ENCODE measurements at regions not wholly inside any gene's neighbourhood (a gene's known extent, or its start where the extent isn't known, plus 50 kb on each side); places are given as distances from the start of the nearest gene placed in this dataset.

DNA sequence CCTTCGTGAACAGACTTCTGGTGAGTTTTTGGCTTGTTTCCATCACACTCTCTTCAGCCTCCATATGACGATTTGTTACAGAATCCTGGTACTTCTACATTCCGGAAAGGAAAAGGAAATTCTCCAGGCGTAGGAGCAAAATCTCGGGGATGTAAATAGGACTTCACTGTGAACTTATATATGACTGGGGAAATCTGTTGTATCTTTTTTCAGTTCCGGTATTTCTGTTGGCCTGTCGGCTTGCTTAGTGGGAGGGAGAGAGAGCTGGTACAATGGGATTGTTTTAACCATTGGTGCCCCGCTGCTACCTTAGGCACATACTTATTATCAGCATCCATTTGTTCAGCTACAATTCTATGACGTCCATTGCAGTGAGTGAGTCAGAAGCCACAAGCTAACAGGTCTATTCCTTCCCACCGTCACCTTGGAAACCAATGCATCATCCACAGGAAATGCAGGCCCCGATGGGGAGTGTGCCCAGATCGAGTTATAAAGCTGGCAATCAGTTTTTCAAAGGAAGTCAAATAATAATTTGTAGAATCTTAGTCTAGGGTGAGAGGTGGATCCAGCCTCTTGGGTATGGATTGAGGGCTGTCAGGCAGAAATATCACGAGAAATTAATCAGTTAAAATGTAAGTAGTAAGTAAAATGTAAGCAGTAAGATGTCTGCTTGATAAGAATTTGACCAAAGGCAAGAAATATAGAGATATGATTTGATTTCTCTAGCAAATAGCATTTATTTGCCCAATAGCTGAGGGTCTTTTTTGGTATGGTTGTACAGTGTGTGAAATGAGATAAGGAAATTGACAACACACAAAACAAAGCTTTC, 92.0 kb upstream of the MKLN1 start:
- FAIRE-seq, result no peak

DNA sequence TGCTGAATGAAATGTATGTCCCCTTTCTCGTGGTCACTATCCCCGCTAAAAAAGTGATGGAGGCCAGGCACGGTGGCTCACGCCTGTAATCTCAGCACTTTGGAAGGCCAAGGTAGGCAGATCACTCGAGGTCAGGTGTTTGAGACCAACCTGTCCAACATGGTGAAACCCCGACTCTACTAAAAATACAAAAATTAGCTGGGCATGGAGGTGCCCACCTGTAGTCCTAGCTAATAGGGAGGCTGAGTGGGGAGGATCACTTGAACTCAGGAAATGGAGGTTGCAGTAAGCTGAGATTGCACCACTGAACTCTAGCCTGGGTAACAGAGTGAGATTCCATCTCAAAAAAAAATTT, 91.4 kb upstream of the MKLN1 start:
- FAIRE-seq, result no peak

DNA sequence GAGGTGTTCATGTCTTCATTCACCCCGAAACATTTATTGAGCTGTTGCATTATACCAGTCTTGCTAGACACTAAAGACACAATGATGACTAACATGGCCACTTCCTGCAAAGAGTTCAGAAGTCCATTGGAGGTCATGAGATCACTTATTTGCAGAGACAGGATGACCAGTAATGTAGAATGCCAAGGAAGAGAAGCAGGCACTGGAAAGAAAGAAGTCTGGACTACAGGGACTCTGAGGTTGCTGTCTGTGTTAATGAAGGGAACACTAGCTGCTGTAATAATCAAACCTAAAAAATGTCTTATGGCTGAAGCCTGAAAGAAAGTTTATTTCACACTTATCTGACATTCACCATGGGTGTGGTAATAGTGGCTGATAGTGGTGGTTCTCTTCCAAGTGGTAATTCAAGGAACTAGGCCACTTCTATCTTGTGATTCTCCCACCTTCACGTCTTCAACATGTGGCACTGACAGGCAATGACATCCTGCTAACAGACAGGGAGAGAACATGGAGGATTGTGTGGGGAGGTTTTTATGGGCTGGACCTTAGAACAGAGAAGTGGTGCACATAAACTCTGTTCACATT, 89.2 kb upstream of the MKLN1 start:
- FAIRE-seq, result no peak

DNA sequence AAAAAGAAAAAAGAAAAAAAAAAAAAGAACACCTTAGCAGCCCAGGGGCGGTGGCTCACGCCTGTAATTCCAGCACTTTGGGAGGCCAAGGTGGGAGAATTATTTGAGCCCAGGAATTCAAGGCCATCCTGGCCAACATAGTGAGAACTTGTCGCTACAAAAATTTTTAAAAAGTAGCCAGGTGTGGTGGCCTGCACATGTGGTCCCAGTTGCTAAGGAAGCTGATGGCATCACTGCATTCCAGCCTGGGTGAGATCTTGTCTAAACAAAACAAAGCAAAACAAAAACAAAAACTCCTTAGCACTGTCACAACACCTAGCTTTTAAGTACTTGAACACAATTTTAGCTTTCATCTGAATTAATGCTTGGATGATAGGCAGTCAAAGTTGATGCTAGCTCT, 86.3 kb upstream of the MKLN1 start:
- FAIRE-seq, result no peak

DNA sequence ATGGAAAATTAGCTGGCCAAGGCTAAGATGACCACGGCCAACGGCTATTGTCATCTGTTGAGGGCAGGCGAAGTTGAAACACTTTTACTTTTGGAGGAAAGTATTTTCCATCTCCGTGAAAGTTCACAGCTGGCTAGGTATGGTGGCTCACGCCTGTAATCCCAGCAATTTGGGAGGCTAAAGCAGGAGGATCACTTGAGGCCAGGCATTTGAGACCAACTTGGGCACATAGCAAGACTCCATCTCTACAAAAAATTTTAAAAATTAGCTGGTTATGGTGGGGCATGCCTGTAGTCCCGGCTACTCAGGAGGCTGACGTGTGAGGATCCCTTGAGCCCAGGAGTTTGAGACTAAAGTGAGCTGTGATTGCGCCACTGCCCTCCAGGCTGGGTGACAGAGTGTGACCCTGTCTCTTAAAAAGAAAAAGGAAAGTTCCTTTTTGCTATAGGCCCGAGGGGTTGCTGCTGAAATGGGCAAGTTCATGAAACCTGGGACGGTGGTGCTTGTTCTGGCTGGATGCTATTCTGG, 85.5 kb upstream of the MKLN1 start:
- no peak for FAIRE-seq

- FAIRE-seq, result no peak
These were observed 83.3 kb upstream of the MKLN1 start for GRCh38 chr7:131244259-131244852.

GRCh38 chr7:131249003-131249402, 78.7 kb upstream of the MKLN1 start:
- no peak for FAIRE-seq

DNA sequence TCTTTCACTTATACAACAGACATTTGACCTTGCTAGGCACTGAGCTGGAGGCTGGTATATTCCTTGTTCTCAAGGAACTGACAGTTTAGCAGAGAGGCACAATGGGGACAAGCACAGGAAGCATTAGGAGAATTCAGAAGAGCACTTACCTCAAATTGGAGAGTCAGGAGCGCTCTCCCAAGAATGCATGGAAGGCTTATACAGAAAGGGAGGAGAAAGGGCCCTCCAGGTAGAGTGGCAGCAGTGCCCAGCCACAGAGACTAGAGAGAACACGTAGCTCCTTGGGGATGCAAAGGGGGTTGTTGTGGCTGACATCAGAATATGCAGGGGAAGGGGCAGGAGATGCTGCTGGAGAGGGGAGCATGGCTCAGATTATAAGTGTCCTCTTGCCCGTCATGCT, 78.2 kb upstream of the MKLN1 start:
- FAIRE-seq, result no peak

DNA sequence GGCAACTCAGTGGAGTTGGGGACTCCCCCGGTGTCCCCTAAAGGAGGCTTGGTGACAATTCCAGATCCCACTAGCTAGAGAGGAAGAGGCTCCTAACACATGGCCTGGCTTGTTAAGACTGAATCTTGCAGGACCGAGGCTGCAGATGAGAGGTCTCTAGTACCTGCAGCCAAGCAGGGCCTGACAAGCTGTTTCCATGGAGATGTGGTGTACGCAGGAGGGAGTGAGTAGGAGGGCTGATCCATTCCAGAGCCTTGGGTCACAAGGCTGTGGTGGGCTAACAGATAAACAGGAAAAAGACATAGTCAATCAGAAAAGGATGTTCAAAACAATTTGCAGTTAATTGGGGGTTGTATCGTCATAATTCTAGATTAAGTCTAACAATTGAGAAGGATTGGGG, 77.3 kb upstream of the MKLN1 start:
- no peak for FAIRE-seq

- FAIRE-seq, result no peak
These were observed 76.3 kb upstream of the MKLN1 start for GRCh38 chr7:131251371-131251770.

GRCh38 chr7:131252976-131253375, 74.7 kb upstream of the MKLN1 start:
- FAIRE-seq, result no peak

DNA sequence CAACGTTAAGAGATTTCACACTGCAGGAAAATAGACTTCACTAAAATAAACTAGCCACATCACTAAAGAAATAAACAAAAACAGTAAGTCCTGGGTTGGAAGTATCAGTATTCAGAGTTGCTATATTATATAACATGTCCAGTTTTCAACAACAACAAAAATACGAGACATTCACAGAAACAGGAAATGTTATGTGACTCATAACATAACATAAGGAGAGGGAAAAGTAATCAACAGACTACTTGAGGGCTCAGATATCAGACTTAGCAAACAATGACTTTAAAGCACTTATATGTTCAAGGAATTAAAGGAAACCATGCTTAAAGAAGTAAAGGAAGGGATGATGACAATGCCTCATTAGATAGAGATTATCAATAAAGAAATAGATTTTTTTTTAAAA, 73.5 kb upstream of the MKLN1 start:
- FAIRE-seq, result no peak

GRCh38 chr7:131255242-131255641, 72.4 kb upstream of the MKLN1 start:
- FAIRE-seq, result no peak

- FAIRE-seq, result no peak
These were observed 66.1 kb upstream of the MKLN1 start for GRCh38 chr7:131261476-131261994.

DNA sequence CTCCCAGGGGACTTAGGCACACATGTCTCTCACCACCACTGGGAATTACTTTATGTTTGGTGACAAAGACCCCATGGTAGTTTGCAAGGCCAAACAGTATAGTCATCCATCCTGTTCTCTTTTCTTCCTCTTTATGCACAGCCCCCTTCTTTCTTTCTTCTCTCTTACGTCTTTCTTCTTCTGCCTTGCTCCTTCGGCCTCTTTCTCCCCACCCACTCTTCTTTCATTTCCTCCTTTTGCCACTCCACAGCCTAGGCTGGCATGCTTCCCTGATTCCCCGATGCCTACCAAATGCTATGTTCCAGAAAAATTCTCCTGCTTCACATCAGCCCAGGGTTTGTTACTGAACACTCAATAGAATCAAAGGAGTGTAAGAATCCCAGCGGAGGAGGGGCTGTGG, 62.4 kb upstream of the MKLN1 start:
- no peak for FAIRE-seq

DNA sequence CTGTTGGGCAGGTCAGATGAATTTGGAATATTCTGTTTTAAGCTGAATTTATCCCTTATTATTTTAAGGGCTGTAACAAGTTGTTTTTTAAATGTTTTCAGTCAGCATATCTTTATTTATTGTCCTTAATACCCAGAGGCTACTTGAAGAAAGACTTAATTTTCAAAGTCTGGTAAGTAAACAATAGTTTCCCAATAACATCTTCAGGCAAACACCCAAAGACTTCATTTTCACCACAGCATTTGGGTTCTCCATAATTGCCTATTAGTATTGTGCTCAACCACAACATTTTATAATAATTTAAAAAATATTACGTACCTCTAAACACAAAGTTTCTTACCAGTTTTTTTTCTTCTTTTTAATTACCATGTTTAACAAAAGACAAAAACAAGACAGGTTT, 60.0 kb upstream of the MKLN1 start:
- no peak for FAIRE-seq

- FAIRE-seq, result no peak
These were observed 58.8 kb upstream of the MKLN1 start for GRCh38 chr7:131268906-131269305.

DNA sequence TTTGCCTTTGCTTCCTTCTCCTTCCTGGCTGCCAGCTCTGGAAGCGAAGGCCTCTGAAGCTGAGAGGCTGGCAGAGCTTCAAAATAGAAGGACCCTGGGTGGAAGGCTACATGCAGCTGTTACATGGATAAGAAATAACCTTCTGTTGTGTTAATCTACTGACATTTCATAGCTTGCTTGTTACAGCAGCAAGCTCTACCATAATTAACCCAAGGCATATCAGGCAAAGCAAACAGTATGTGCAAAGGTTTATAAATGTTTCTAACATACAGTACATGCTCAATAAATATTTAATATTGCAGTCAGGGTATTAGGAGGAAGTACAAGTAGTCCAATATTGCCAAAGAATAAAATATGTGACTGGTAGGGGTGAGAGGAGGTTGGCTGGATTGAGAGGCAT, 55.6 kb upstream of the MKLN1 start:
- no peak for FAIRE-seq

- no peak for FAIRE-seq
These were observed 52.7 kb upstream of the MKLN1 start for GRCh38 chr7:131274986-131275385.

GRCh38 chr7:131276190-131276589, 51.5 kb upstream of the MKLN1 start:
- FAIRE-seq, result no peak

- FAIRE-seq, result no peak
These were observed 50.9 kb upstream of the MKLN1 start for GRCh38 chr7:131276748-131277147.
